K562 (cell line): ENCODE measurements at regions not wholly inside any gene's neighbourhood (a gene's known extent, or its start where the extent isn't known, plus 50 kb on each side); places are given as distances from the start of the nearest gene placed in this dataset.

ENCODE experiments used
- ATAC-seq: fragments of 200-7000 bp; cut with Tn5 transposase; 3 replicates; pipeline ENCODE4 v1.9.1; 2020; ENCODE audit warnings: moderate library complexity
- BruUV-seq: library from RNA; stranded (reverse); fragments of 400-500 nt; replicated peaks from 2 replicates; lab custom pipeline; 2021; lab: Mats Ljungman, UMichigan
- CTCF ChIA-PET: fragments of 300-600 bp; formaldehyde crosslinking; extraction: SDS; loops from one replicate; lab custom pipeline; 2021; ENCODE audit warnings: low intra/inter-chr PET ratio; lab: Yijun Ruan, JAX
- POLR2A ChIA-PET: fragments of 300-600, 350-650 bp; sonication (Branson Sonifier 250); formaldehyde crosslinking; extraction: SDS; loops from one replicate; lab custom pipeline; 2021; ENCODE audit warnings: antibody characterized with exemption, inconsistent platforms; lab: Yijun Ruan, JAX
- DNase-seq, 4 experiments: peaks; one replicate each; pipeline versions ENCODE4 v3.0.0 to v3.0.0-alpha.2; 2011 to 2018; ENCODE audit warnings: low spot score in 3 of 4, mixed read lengths in 3 of 4; ENCODE audit errors: extremely low read depth in 1 of 4
- FAIRE-seq: peaks from 2 replicates; lab custom pipeline; 2011; peaks lifted over from hg19 to GRCh38; lab: Jason Lieb, UNC
- H2AFZ ChIP-seq: 2 replicates; pipeline ENCODE4 v1.6.0; 2011; ENCODE audit warnings: low read depth, low read length, control low read depth, inconsistent platforms
- H3K27ac ChIP-seq: fragments of 200-600 bp; 3 replicates; pipeline ENCODE4 v1.8.0; 2011; ENCODE audit warnings: low read depth, mild to moderate bottlenecking, control low read depth, inconsistent platforms, low read length, moderate library complexity, mixed read lengths; ENCODE audit errors: extremely low read depth
- H3K27me3 ChIP-seq, 2 experiments: fragments of 300-600 bp in 1 of 2; 2 replicates in 1 of 2; 3 replicates in 1 of 2; pipeline versions ENCODE4 v1.6.0 to v1.8.0; 2011; ENCODE audit warnings: inconsistent platforms in 2 of 2, low read length in 2 of 2, mild to moderate bottlenecking in 1 of 2, mixed read lengths in 1 of 2, moderate library complexity in 1 of 2; ENCODE audit not compliant: control insufficient read depth in 2 of 2, insufficient read depth in 2 of 2
- H3K36me3 ChIP-seq: fragments of 300-600 bp; 3 replicates; pipeline ENCODE4 v1.8.0; 2011; ENCODE audit warnings: mild to moderate bottlenecking, low read length, inconsistent platforms; ENCODE audit not compliant: control insufficient read depth, insufficient read depth
- H3K4me1 ChIP-seq, 2 experiments: fragments of 200-600 bp in 1 of 2; replicated peaks in 1 of 2; 2 replicates in 1 of 2; 3 replicates in 1 of 2; pipeline versions ENCODE4 v1.5.1 to v1.8.0; 2011; ENCODE audit warnings: inconsistent platforms in 2 of 2, low read length in 2 of 2, mild to moderate bottlenecking in 1 of 2, mixed read lengths in 1 of 2, moderate library complexity in 1 of 2; ENCODE audit not compliant: control insufficient read depth in 2 of 2, insufficient read depth in 2 of 2
- H3K4me2 ChIP-seq: 2 replicates; pipeline ENCODE4 v1.6.1; 2011; ENCODE audit warnings: low read length, control low read depth, inconsistent platforms, mixed read lengths; ENCODE audit not compliant: insufficient read depth
- H3K4me3 ChIP-seq: fragments of 200-600 bp; sonication (generic), shearing (Covaris generic); 2 replicates; pipeline ENCODE4 v1.5.1; 2016; ENCODE audit warnings: control low read depth, inconsistent platforms
- H3K79me2 ChIP-seq: fragments of 200-600 bp; 3 replicates; pipeline ENCODE4 v1.8.0; 2011; ENCODE audit warnings: low read length, inconsistent platforms; ENCODE audit not compliant: control insufficient read depth, insufficient read depth
- H3K9ac ChIP-seq, 2 experiments: 2 replicates each; pipeline versions ENCODE4 v1.6.0 to v1.6.1; 2011; ENCODE audit warnings: low read depth in 2 of 2, low read length in 2 of 2, control low read depth in 1 of 2, inconsistent platforms in 1 of 2, mild to moderate bottlenecking in 1 of 2, mixed read lengths in 1 of 2; ENCODE audit not compliant: insufficient read depth in 1 of 2
- H3K9me1 ChIP-seq: one replicate; pipeline ENCODE4 v1.6.0; 2011; ENCODE audit warnings: inconsistent platforms, mild to moderate bottlenecking, low read length, moderate library complexity; ENCODE audit not compliant: control insufficient read depth, insufficient read depth
- H3K9me3 ChIP-seq: replicated peaks from 2 replicates; pipeline ENCODE4 v1.5.1; 2011; ENCODE audit warnings: low read depth, low read length, inconsistent platforms; ENCODE audit not compliant: control insufficient read depth, insufficient read depth
- H4K20me1 ChIP-seq: replicated peaks from 2 replicates; pipeline ENCODE4 v1.6.1; 2011; ENCODE audit warnings: low read length, inconsistent platforms, mixed read lengths; ENCODE audit not compliant: control insufficient read depth, insufficient read depth
- ATF7 ChIP-seq: fragments of 450-650 bp; IDR thresholded peaks from 2 replicates; pipeline ENCODE4 v1.7.1; 2014; ENCODE audit warnings: mild to moderate bottlenecking, moderate library complexity
- CBFB ChIP-seq: sonication (generic); formaldehyde crosslinking; IDR thresholded peaks from 2 replicates; pipeline ENCODE4 v1.4.0; 2020; ENCODE audit warnings: mild to moderate bottlenecking, missing genetic modification reagents
- KDM5B ChIP-seq: fragments of 200-600 bp; sonication (generic); IDR thresholded peaks from 2 replicates; pipeline ENCODE4 v1.6.1; 2012; ENCODE audit warnings: low read depth, mild to moderate bottlenecking, moderate library complexity, low read length, control low read depth, inconsistent platforms; ENCODE audit not compliant: insufficient replicate concordance
- MYBL2 ChIP-seq, 2 experiments: fragments of 450-650 bp in 1 of 2; sonication (generic) in 1 of 2; formaldehyde crosslinking in 1 of 2; IDR thresholded peaks; 2 replicates each; pipeline versions ENCODE4 v1.6.1 to v1.8.1; 2017 to 2022; ENCODE audit warnings: borderline replicate concordance in 1 of 2, inconsistent platforms in 1 of 2, low read depth in 1 of 2, mild to moderate bottlenecking in 1 of 2, missing genetic modification reagents in 1 of 2, moderate library complexity in 1 of 2
- SNRNP70 ChIP-seq: fragments of 200-400 bp; formaldehyde crosslinking; optimal IDR thresholded peaks from 2 replicates; pipeline ENCODE3; 2017; ENCODE audit warnings: low read depth, low read length
- TCFL5 ChIP-seq: fragments of 250-450 bp; sonication (Bioruptor Pico); conservative IDR thresholded peaks from 2 replicates; pipeline ENCODE4 v1.6.1; 2021; ENCODE audit warnings: mild to moderate bottlenecking, moderate library complexity, matching md5 sums
- ZKSCAN3 ChIP-seq: fragments of 250-450 bp; sonication (Bioruptor Pico); IDR thresholded peaks from 2 replicates; pipeline ENCODE4 v1.4.0; 2020
- ZNF121 ChIP-seq: sonication (generic); formaldehyde crosslinking; conservative IDR thresholded peaks from 2 replicates; pipeline ENCODE4 v1.8.0; 2022; ENCODE audit warnings: missing genetic modification reagents
- ZNF217 ChIP-seq: sonication (generic); formaldehyde crosslinking; IDR thresholded peaks from 2 replicates; pipeline ENCODE4 v1.8.0; 2022; ENCODE audit warnings: mild to moderate bottlenecking, missing genetic modification reagents
- ZNF584 ChIP-seq: fragments of 200-800 bp; sonication (Bioruptor generic); IDR thresholded peaks from 2 replicates; pipeline ENCODE4 v1.6.1; 2016; ENCODE audit warnings: low read depth, mild to moderate bottlenecking, missing genetic modification characterization, missing compliant biosample characterization
- WGBS: fragments of 100-300 bp; shearing (Covaris generic); methylation state at CpG from one replicate; pipeline ENCODE4 v1.1.6; 2016; ENCODE audit warnings: low coverage, mixed read lengths; ENCODE audit not compliant: insufficient coverage; ENCODE audit errors: missing lambda C conversion rate; 5-methylcytosine and 5-hydroxymethylcytosine counted together
- in situ Hi-C: fragments of 300-500 bp; cut with MboI; formaldehyde crosslinking; loops from 4 replicates; pipeline ENCODE4 v1.15.0; 2018; ENCODE audit warnings: inconsistent platforms, mixed read lengths
- intact Hi-C: fragments of 100-400 bp; cut with micrococcal nuclease; formaldehyde crosslinking; loops from 2 replicates; pipeline ENCODE4 v1.14.2; 2022
- TF ChIP-seq, protein P1 (sequence below): fragments of 450-650 bp; IDR thresholded peaks from 2 replicates; pipeline ENCODE4 v1.7.0; 2016; ENCODE audit warnings: borderline replicate concordance
- TF ChIP-seq, protein P2 (sequence below): IDR thresholded peaks from 2 replicates; pipeline ENCODE4 v1.6.1; 2012; ENCODE audit warnings: low read depth, low read length, improper control_type of control experiment, borderline replicate concordance

DNA sequence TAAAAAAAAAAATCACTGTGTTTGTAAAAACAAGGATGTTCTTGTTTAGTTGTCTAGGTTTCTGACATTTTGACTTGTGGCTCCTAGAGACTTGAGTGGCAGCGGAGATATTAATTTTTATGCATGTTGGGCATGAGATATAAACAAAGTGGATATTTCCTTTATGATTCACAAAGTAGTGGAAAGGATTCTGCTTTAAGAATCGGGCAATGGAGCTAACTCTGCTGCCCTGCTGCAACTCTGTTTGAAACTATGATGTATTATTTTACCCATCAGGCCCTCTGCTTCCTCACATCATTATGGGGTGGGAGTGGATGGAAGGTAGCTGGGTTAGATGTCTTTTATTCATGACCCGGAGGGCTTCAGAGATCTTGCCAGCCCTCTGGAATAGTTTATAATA is 94.1 kb upstream of the CD180 start:
- POLR2A ChIA-PET, result no interaction called here
- H3K9me1 ChIP-seq, result no peaks in the 10 kb centered on the region
- no peak overlapping the region for H2AFZ ChIP-seq
- H3K4me3 ChIP-seq, result no peak overlapping the region
- no peaks in the 10 kb centered on the region for H3K4me1 ChIP-seq
- H3K79me2 ChIP-seq, result no peaks in the 10 kb centered on the region
- BruUV-seq, result no TSS peak
- no peak overlapping the region for H3K9ac ChIP-seq
- H4K20me1 ChIP-seq, result no peaks in the 10 kb centered on the region
- H3K27me3 ChIP-seq, result no peaks in the 10 kb centered on the region
- no peak overlapping the region for H3K27ac ChIP-seq
- no peaks in the 10 kb centered on the region for H3K36me3 ChIP-seq
- FAIRE-seq (no peak), ATAC-seq (no peak)
- H3K4me2 ChIP-seq, result no peak overlapping the region
- no peak for TF ChIP-seq ZNF217 (CRISPR knock-in tag)
- TF ChIP-seq ZKSCAN3 (CRISPR knock-in tag), result no peak
- TF ChIP-seq TCFL5 (CRISPR knock-in tag), result no peak
- TF ChIP-seq, protein P1, sequence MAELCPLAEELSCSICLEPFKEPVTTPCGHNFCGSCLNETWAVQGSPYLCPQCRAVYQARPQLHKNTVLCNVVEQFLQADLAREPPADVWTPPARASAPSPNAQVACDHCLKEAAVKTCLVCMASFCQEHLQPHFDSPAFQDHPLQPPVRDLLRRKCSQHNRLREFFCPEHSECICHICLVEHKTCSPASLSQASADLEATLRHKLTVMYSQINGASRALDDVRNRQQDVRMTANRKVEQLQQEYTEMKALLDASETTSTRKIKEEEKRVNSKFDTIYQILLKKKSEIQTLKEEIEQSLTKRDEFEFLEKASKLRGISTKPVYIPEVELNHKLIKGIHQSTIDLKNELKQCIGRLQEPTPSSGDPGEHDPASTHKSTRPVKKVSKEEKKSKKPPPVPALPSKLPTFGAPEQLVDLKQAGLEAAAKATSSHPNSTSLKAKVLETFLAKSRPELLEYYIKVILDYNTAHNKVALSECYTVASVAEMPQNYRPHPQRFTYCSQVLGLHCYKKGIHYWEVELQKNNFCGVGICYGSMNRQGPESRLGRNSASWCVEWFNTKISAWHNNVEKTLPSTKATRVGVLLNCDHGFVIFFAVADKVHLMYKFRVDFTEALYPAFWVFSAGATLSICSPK, result no peak
- TF ChIP-seq ZNF121, result no peak
- TF ChIP-seq SNRNP70, result no peak
- no peak for TF ChIP-seq MYBL2 (IDR thresholded peaks at IDR 0.05; ENCODE audit: low read depth)
- no peak for TF ChIP-seq MYBL2 (CRISPR knock-in tag; IDR thresholded peaks at IDR 0.05; ENCODE audit: borderline replicate concordance)
- no peak for TF ChIP-seq CBFB (CRISPR knock-in tag)
- TF ChIP-seq, protein P2, sequence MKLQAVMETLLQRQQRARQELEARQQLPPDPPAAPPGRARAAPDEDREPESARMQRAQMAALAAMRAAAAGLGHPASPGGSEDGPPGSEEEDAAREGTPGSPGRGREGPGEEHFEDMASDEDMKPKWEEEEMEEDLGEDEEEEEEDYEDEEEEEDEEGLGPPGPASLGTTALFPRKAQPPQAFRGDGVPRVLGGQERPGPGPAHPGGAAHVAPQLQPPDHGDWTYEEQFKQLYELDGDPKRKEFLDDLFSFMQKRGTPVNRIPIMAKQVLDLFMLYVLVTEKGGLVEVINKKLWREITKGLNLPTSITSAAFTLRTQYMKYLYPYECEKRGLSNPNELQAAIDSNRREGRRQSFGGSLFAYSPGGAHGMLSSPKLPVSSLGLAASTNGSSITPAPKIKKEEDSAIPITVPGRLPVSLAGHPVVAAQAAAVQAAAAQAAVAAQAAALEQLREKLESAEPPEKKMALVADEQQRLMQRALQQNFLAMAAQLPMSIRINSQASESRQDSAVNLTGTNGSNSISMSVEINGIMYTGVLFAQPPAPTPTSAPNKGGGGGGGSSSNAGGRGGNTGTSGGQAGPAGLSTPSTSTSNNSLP, result no peak
- no peak for TF ChIP-seq ATF7
- no peak for TF ChIP-seq ZNF584 (CRISPR knock-in tag)
- no peak for TF ChIP-seq KDM5B
- TF ChIP-seq, all 486 proteins: peak for 0
- H3K9me3 ChIP-seq, result no peaks in the 10 kb centered on the region
- WGBS, result 4% methylated on average over 3 of the region's 3 CpGs
- no peak for DNase-seq
- CTCF ChIA-PET, result no interaction called here
- in situ Hi-C loops (no loop called here), intact Hi-C loops (no loop called here)
